Lower lobe of right lung (tissue), 2 donors: ENCODE measurements at regions not wholly inside any gene's neighbourhood (a gene's known extent, or its start where the extent isn't known, plus 50 kb on each side); places are given as distances from the start of the nearest gene placed in this dataset.

Experiments
- ATAC-seq, 2 donors: fragments of 200-7000 bp; cut with Tn5 transposase; one replicate each; pipeline ENCODE4 v1.9.1; 2020 to 2022; ENCODE audit warnings: mild to moderate bottlenecking in 2 of 2, moderate library complexity in 2 of 2
- DNase-seq: peaks from one replicate; pipeline ENCODE4 v3.0.0-alpha.2; 2020
- H3K27ac ChIP-seq: fragments of 200-600 bp; one replicate; pipeline ENCODE4 v1.8.0; 2022
- H3K27me3 ChIP-seq: fragments of 200-600 bp; one replicate; pipeline ENCODE4 v1.8.0; 2022; ENCODE audit warnings: low read depth
- H3K36me3 ChIP-seq: fragments of 200-600 bp; one replicate; pipeline ENCODE4 v1.8.0; 2022; ENCODE audit warnings: mild to moderate bottlenecking
- H3K4me1 ChIP-seq: fragments of 200-600 bp; one replicate; pipeline ENCODE4 v1.8.0; 2022
- H3K4me3 ChIP-seq: fragments of 200-600 bp; one replicate; pipeline ENCODE4 v1.8.0; 2022; ENCODE audit warnings: mild to moderate bottlenecking
- H3K9me3 ChIP-seq: fragments of 200-600 bp; one replicate; pipeline ENCODE4 v1.8.0; 2022
- intact Hi-C: fragments of 100-400 bp; cut with DNase I; formaldehyde crosslinking; loops from one replicate; pipeline ENCODE4 v1.11.0; 2022
- TF ChIP-seq, protein P1 (sequence below): fragments of 200-600 bp; IDR thresholded peaks from one replicate; pipeline ENCODE4 v1.8.0; 2022; ENCODE audit warnings: antibody characterized with exemption, mild to moderate bottlenecking
- donor health status: DM: no; HTN: yes; CAD: no; lungs with severe emphysema.

DNA sequence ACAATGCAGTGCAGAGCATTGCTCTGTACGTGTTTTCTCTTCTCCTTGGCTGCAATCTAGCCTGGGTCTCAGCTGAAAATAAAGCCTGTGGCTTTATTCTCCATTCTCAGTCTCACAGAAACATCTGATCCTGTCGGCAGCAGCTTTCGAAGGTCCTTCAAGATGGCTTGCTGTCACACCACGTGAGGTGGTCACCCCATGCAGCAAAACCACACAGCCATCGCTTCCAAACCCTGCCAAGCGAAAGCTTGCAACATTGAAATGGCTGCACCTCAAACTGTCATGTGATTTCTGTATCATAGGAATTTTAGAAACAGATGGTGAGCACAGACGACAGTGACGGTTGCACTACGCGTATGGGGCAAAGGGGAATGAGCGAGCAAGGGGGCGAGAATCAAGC, 98.5 kb upstream of the SMARCA2 start:
- Histone ChIP-seq H3K27me3 (no peaks in the 10 kb centered on the region), H3K27ac (no peak overlapping the region), H3K9me3 (no peaks in the 10 kb centered on the region), H3K4me1 (no peaks in the 10 kb centered on the region), H3K4me3 (no peak overlapping the region), H3K36me3 (no peaks in the 10 kb centered on the region)
- ATAC-seq: no peak
- TF ChIP-seq, protein P1, sequence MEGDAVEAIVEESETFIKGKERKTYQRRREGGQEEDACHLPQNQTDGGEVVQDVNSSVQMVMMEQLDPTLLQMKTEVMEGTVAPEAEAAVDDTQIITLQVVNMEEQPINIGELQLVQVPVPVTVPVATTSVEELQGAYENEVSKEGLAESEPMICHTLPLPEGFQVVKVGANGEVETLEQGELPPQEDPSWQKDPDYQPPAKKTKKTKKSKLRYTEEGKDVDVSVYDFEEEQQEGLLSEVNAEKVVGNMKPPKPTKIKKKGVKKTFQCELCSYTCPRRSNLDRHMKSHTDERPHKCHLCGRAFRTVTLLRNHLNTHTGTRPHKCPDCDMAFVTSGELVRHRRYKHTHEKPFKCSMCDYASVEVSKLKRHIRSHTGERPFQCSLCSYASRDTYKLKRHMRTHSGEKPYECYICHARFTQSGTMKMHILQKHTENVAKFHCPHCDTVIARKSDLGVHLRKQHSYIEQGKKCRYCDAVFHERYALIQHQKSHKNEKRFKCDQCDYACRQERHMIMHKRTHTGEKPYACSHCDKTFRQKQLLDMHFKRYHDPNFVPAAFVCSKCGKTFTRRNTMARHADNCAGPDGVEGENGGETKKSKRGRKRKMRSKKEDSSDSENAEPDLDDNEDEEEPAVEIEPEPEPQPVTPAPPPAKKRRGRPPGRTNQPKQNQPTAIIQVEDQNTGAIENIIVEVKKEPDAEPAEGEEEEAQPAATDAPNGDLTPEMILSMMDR: no peak
- intact Hi-C loops: no loop called here
- DNase-seq: no peak

DNA sequence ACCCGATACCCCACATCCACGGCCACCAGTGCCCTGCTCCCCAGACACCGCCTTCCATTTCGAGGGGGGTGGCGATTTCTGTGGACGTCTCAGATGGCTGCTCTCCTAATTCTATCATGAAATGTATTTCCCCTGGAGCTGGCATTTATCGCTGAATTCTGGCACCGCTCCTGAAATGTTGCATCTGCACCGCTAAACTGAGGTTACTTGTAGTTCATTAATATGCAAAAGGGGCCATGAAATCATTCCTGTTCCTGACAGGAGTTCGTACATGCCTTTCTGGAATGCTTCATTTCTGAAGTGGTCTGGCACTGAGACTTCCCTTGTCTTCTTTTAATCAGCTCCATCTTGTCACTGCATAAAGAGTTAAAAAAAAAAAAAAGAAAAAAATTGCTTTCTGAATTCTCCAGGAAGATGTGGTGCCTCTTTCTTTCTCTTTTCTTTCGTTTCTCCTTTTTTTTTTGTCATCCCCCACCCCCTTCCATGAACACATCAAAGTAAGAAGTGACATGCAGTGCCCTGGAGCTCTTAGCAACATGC, 97.7 kb upstream of the SMARCA2 start:
- intact Hi-C loops: no loop called here
- Histone ChIP-seq H3K36me3 (no peaks in the 10 kb centered on the region), H3K4me3 (no peak overlapping the region), H3K27ac (no peak overlapping the region), H3K4me1 (no peaks in the 10 kb centered on the region), H3K9me3 (no peaks in the 10 kb centered on the region), H3K27me3 (no peaks in the 10 kb centered on the region)
- DNase-seq: no peak
- ATAC-seq: no peak
- TF ChIP-seq, protein P1: no peak

DNA sequence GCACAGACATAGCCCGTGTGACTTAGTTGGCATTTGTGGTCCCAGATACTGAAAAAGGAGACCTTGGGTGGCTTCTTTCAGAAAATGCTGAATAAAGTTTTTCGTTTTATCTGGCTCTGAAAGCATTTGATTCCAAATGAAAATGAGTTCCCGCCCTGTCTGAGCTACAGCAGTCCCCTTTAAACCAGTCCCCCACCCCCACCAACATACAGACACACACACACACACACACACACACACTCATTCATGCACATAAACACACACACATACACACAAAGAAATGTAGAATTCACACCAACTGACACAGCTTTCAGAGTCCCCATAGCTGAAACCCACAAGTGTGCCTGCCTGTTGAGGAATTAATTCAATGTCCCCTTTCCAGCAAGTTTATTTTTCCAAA, 97.0 kb upstream of the SMARCA2 start:
- no peak overlapping the region for H3K27ac ChIP-seq
- H3K4me1 ChIP-seq: no peaks in the 10 kb centered on the region
- ATAC-seq: no peak
- H3K27me3 ChIP-seq: no peaks in the 10 kb centered on the region
- intact Hi-C loops: no loop called here
- TF ChIP-seq, protein P1: no peak
- no peaks in the 10 kb centered on the region for H3K9me3 ChIP-seq
- no peaks in the 10 kb centered on the region for H3K36me3 ChIP-seq
- no peak for DNase-seq
- no peak overlapping the region for H3K4me3 ChIP-seq

DNA sequence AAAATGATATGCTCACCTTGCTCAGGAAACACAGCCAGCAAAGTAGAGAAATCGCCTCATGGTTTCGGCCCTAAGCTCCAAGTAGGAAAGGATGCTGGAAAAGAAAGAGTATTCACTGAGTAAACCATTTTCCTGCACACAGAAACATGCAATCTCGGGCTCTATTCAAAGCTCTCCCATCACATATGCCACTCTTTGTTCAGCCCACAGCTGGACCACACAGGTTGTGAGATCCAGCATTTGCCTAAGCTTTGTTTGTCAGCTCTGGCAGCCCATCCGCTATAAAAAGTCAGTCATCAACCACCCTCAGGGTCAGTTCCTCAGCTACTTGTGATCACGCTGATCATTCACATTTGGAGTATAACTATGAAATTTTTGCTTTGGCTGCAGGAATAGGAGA, 96.5 kb upstream of the SMARCA2 start:
- Histone ChIP-seq H3K4me1 (no peaks in the 10 kb centered on the region), H3K27ac (no peak overlapping the region), H3K9me3 (no peaks in the 10 kb centered on the region), H3K36me3 (no peaks in the 10 kb centered on the region), H3K27me3 (no peaks in the 10 kb centered on the region), H3K4me3 (no peak overlapping the region)
- ATAC-seq: no peak
- TF ChIP-seq, protein P1: no peak
- no peak for DNase-seq
- intact Hi-C loops: no loop called here

DNA sequence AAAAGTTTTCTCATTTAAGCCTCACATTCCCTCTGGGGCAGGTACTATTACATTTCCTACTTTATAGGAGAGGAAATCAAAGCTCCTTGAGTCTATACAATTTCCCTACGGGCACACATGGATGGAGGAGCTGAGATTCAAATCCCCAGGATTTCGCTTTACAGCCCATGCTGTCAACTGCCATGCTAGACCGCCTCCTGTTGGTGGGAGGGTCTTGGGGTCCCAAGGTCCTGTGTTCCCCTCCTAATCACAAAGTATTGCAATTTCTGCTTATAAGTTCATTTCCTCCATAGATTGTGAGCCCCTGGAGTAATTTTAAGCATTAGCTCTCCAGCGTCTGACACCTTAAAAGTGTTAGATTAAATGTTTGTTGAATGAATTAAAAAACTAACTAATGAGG, 95.9 kb upstream of the SMARCA2 start:
- intact Hi-C loops: no loop called here
- ATAC-seq (no peak), DNase-seq (no peak)
- Histone ChIP-seq H3K9me3 (no peaks in the 10 kb centered on the region), H3K4me1 (no peaks in the 10 kb centered on the region), H3K27ac (no peak overlapping the region), H3K27me3 (no peaks in the 10 kb centered on the region), H3K36me3 (no peaks in the 10 kb centered on the region), H3K4me3 (no peak overlapping the region)
- TF ChIP-seq, protein P1: no peak

DNA sequence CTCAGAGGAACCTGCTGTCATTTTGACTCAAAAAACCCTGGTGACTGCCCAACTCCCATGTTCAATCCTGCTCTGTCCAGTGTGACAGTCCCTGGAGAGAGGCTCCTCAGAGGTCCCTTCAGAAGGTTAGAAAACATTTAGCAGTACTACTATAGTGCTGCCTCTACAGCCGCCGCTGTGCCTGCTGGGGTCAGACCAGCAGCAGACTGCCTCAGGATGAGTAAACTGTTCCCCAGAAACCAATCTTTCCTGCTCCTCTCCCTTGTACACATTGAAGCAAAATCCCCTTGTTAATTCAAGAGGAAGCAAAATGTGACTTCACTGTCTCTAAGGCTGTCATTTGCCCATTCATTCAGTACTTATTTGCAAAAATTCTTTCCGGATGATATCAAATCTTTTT, 94.8 kb upstream of the SMARCA2 start:
- Histone ChIP-seq H3K4me1 (no peaks in the 10 kb centered on the region), H3K36me3 (no peaks in the 10 kb centered on the region), H3K27ac (no peak overlapping the region), H3K4me3 (no peak overlapping the region), H3K27me3 (no peaks in the 10 kb centered on the region), H3K9me3 (no peaks in the 10 kb centered on the region)
- DNase-seq: peak; percentile 26
- ATAC-seq: no peak
- intact Hi-C loops: no loop called here
- TF ChIP-seq, protein P1: no peak
